ENCODE measurements at regions not wholly inside any gene's neighbourhood (a gene's known extent, or its start where the extent isn't known, plus 50 kb on each side); places are given as distances from the start of the nearest gene placed in this dataset.

- Mint-ChIP-seq H3K4me3 (no peak overlapping the region), H3K27me3 (no peaks in the 10 kb centered on the region), H3K4me1 (no peaks in the 10 kb centered on the region), H3K27ac (no peak overlapping the region), H3K36me3 (ENCODE audit: low read depth) (peaks cover 5% of the 10 kb centered on the region)
- ATAC-seq, result no peak
- no peaks in the 10 kb centered on the region for H3K9me3 ChIP-seq (ENCODE audit: control insufficient read depth, low read length, poor library complexity, severe bottlenecking)
- DNase-seq, result no peak
Measured at GRCh38 chr2:217326238-217327022, 466.6 kb upstream of the TNP1 start.

DNA sequence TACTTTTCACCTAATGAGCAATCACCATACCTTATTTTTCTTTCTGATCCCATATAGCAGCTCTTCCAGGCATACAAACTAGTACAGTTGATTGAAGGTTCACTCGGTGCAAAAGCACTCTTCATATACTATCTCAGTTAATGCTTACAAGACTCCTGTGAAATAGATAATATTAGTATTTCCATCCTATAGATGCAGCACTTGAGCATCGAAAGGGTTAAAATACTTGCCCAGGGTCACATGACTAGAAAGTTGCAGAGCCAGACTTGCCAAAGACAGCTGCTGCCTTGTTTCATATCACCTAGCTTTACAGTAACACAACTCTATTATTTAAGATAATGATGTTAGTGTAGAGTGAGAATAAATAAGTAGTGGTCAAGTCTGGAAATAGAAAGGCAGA lies 466.0 kb upstream of the TNP1 start:
- no peak for DNase-seq
- no peaks in the 10 kb centered on the region for H3K9me3 ChIP-seq (ENCODE audit: control insufficient read depth, low read length, poor library complexity, severe bottlenecking)
- Mint-ChIP-seq H3K4me1 (no peaks in the 10 kb centered on the region), H3K4me3 (no peak overlapping the region), H3K27me3 (no peaks in the 10 kb centered on the region), H3K27ac (no peak overlapping the region), H3K36me3 (ENCODE audit: low read depth) (peaks cover 5% of the 10 kb centered on the region)
- ATAC-seq, result no peak

- ATAC-seq, result no peak
- H3K36me3 Mint-ChIP-seq (ENCODE audit: low read depth), result peaks cover 5% of the 10 kb centered on the region
- DNase-seq, result no peak
- no peak overlapping the region for H3K27ac Mint-ChIP-seq
- H3K9me3 ChIP-seq (ENCODE audit: control insufficient read depth, low read length, poor library complexity, severe bottlenecking), result no peaks in the 10 kb centered on the region
- no peaks in the 10 kb centered on the region for H3K27me3 Mint-ChIP-seq
- H3K4me1 Mint-ChIP-seq, result no peaks in the 10 kb centered on the region
- no peak overlapping the region for H3K4me3 Mint-ChIP-seq
Measured at GRCh38 chr2:217325251-217325650, 465.4 kb upstream of the TNP1 start.

- ATAC-seq (no peak), DNase-seq (no peak)
- peaks cover 15% of the 10 kb centered on the region for H3K4me1 Mint-ChIP-seq
- no peaks in the 10 kb centered on the region for H3K27me3 Mint-ChIP-seq
- no peak overlapping the region for H3K4me3 Mint-ChIP-seq
- H3K27ac Mint-ChIP-seq, result no peak overlapping the region
- H3K9me3 ChIP-seq (ENCODE audit: control insufficient read depth, low read length, poor library complexity, severe bottlenecking), result no peaks in the 10 kb centered on the region
- peaks cover 3% of the 10 kb centered on the region for H3K36me3 Mint-ChIP-seq (ENCODE audit: low read depth)
Measured at GRCh38 chr2:217316743-217317142, 456.9 kb upstream of the TNP1 start.

GRCh38 chr2:217314021-217314460 lies 454.2 kb upstream of the TNP1 start:
- peaks cover 15% of the 10 kb centered on the region for H3K4me1 Mint-ChIP-seq
- H3K4me3 Mint-ChIP-seq, result no peak overlapping the region
- ATAC-seq (no peak), DNase-seq (no peak)
- peaks cover 3% of the 10 kb centered on the region for H3K36me3 Mint-ChIP-seq (ENCODE audit: low read depth)
- no peaks in the 10 kb centered on the region for H3K27me3 Mint-ChIP-seq
- H3K9me3 ChIP-seq (ENCODE audit: control insufficient read depth, low read length, poor library complexity, severe bottlenecking), result no peaks in the 10 kb centered on the region
- H3K27ac Mint-ChIP-seq, result no peak overlapping the region

- Mint-ChIP-seq H3K27me3 (no peaks in the 10 kb centered on the region), H3K4me1 (peaks cover 15% of the 10 kb centered on the region), H3K4me3 (no peak overlapping the region), H3K27ac (no peak overlapping the region), H3K36me3 (ENCODE audit: low read depth) (peaks cover 3% of the 10 kb centered on the region)
- DNase-seq, result no peak
- no peak for ATAC-seq
- no peaks in the 10 kb centered on the region for H3K9me3 ChIP-seq (ENCODE audit: control insufficient read depth, low read length, poor library complexity, severe bottlenecking)
Measured at GRCh38 chr2:217313386-217313785, 453.5 kb upstream of the TNP1 start.

DNA sequence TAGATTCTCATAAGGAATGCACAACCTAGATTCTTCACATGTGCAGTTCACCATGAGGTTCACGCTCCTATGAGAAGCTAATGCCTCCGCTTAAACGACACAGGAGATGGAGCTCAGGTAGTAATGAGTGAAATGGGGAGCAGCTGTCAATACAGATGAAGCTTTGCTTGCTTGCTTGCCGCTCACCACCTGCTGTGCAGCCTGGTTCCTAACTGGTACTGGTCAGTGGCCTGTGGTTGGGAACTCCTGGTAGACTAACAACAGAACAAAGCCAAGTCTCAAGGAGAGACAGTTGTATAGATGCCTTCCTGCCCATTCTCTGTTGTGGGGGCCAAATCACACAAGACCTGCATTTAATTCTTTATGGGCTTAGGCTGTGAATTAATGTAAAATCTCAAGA lies 449.2 kb upstream of the TNP1 start:
- ATAC-seq, result no peak

DNA sequence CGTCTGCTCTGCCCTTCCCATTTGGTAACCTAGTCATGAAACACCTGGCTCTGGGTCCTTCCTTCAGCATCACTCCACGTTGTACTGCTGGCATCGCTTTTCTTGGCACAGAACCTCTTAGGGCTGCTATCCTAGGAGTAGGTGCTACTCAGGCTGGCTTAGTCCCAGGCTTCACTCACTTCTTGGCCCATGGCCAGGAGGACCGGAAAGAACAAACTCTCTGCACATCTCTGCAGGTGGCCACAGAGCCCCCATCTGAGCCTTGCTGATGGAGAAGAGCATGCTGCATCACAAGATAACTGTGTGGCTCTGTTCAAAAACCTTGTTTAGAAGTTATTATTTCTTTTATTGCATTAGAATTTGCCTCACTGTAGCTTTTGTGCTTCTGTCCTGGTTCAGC lies 447.2 kb upstream of the TNP1 start:
- H3K4me3 Mint-ChIP-seq, result no peak overlapping the region
- no peak overlapping the region for H3K27ac Mint-ChIP-seq
- DNase-seq, result no peak
- H3K27me3 Mint-ChIP-seq, result no peaks in the 10 kb centered on the region
- H3K36me3 Mint-ChIP-seq (ENCODE audit: low read depth), result peaks cover 4% of the 10 kb centered on the region
- ATAC-seq, result no peak
- H3K4me1 Mint-ChIP-seq, result no peaks in the 10 kb centered on the region
- H3K9me3 ChIP-seq (ENCODE audit: control insufficient read depth, low read length, poor library complexity, severe bottlenecking), result no peaks in the 10 kb centered on the region

More for the DNA sequence above, 449.2 kb upstream of the TNP1 start:
- no peak for DNase-seq
- Mint-ChIP-seq H3K4me1 (no peaks in the 10 kb centered on the region), H3K27ac (no peak overlapping the region), H3K4me3 (no peak overlapping the region), H3K36me3 (ENCODE audit: low read depth) (peaks cover 4% of the 10 kb centered on the region), H3K27me3 (no peaks in the 10 kb centered on the region)
- H3K9me3 ChIP-seq (ENCODE audit: control insufficient read depth, low read length, poor library complexity, severe bottlenecking), result no peaks in the 10 kb centered on the region

- DNase-seq (no peak), ATAC-seq (no peak)
- H3K4me3 Mint-ChIP-seq, result no peak overlapping the region
- H3K9me3 ChIP-seq (ENCODE audit: control insufficient read depth, low read length, poor library complexity, severe bottlenecking), result no peaks in the 10 kb centered on the region
- no peaks in the 10 kb centered on the region for H3K27me3 Mint-ChIP-seq
- no peak overlapping the region for H3K27ac Mint-ChIP-seq
- peaks cover 6% of the 10 kb centered on the region for H3K36me3 Mint-ChIP-seq (ENCODE audit: low read depth)
- no peaks in the 10 kb centered on the region for H3K4me1 Mint-ChIP-seq
Measured at GRCh38 chr2:217305882-217306281, 446.0 kb upstream of the TNP1 start.

DNA sequence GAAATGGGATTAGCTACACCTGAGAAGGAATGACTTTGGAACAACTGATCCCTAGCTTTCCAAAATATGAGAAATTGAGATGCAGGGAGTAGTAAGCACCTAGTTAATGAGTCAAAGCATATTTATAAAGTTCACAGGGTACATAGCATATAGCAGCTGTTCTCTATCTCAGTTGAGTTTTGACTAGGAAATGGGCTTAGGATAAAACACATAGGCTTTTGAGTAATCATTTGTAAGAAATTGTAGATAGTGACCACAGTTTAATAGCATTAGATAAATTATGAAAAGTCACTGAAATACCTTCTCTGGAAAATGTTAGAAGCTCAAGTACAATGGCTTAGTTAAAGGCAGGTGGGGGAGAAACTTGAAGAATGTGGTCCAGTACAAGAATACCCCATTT lies 444.7 kb upstream of the TNP1 start:
- H3K4me3 Mint-ChIP-seq, result no peak overlapping the region
- H3K27me3 Mint-ChIP-seq, result no peaks in the 10 kb centered on the region

DNA sequence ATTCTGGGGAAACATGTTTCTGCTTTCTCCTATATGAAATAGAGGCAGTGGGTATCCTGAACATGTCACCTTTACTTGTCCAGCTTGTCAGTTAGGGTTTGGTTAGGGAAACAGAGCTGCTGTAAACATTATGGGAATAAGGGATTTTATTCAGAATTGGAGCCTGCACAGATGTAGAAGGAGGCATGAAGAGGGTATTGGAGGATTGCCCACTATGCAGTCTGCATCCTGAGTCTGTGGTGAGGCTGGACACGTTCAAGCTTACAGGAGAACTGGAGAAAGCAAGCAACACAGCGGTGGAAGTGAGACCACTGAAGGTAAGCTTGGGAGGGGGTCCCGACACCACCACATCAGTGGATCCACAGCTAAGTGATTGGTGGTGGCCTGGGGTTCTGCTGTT lies 443.0 kb upstream of the TNP1 start:
- ATAC-seq, result no peak
- H3K4me1 Mint-ChIP-seq, result no peaks in the 10 kb centered on the region

More for the DNA sequence above, 444.7 kb upstream of the TNP1 start:
- no peak for DNase-seq
- Mint-ChIP-seq H3K4me1 (no peaks in the 10 kb centered on the region), H3K27ac (no peak overlapping the region), H3K36me3 (ENCODE audit: low read depth) (peaks cover 6% of the 10 kb centered on the region)
- no peaks in the 10 kb centered on the region for H3K9me3 ChIP-seq (ENCODE audit: control insufficient read depth, low read length, poor library complexity, severe bottlenecking)
- ATAC-seq, result no peak

GRCh38 chr2:217301142-217301925 lies 441.5 kb upstream of the TNP1 start:
- Mint-ChIP-seq H3K27me3 (no peaks in the 10 kb centered on the region), H3K36me3 (ENCODE audit: low read depth) (peaks cover 4% of the 10 kb centered on the region), H3K4me1 (no peaks in the 10 kb centered on the region), H3K27ac (no peak overlapping the region), H3K4me3 (no peak overlapping the region)
- no peak for DNase-seq
- no peaks in the 10 kb centered on the region for H3K9me3 ChIP-seq (ENCODE audit: control insufficient read depth, low read length, poor library complexity, severe bottlenecking)
- no peak for ATAC-seq

More for the DNA sequence above, 443.0 kb upstream of the TNP1 start:
- no peak for DNase-seq
- Mint-ChIP-seq H3K4me3 (no peak overlapping the region), H3K27ac (no peak overlapping the region), H3K27me3 (no peaks in the 10 kb centered on the region), H3K36me3 (ENCODE audit: low read depth) (peaks cover 6% of the 10 kb centered on the region)
- no peaks in the 10 kb centered on the region for H3K9me3 ChIP-seq (ENCODE audit: control insufficient read depth, low read length, poor library complexity, severe bottlenecking)

GRCh38 chr2:217299590-217299989 lies 439.7 kb upstream of the TNP1 start:
- H3K36me3 Mint-ChIP-seq (ENCODE audit: low read depth), result peaks cover 2% of the 10 kb centered on the region
- H3K9me3 ChIP-seq (ENCODE audit: control insufficient read depth, low read length, poor library complexity, severe bottlenecking), result no peaks in the 10 kb centered on the region
- no peak overlapping the region for H3K4me3 Mint-ChIP-seq
- DNase-seq (no peak), ATAC-seq (no peak)
- no peaks in the 10 kb centered on the region for H3K4me1 Mint-ChIP-seq
- no peak overlapping the region for H3K27ac Mint-ChIP-seq
- no peaks in the 10 kb centered on the region for H3K27me3 Mint-ChIP-seq
